H1 (cell line): ENCODE measurements at regions not wholly inside any gene's neighbourhood (a gene's known extent, or its start where the extent isn't known, plus 50 kb on each side); places are given as distances from the start of the nearest gene placed in this dataset.

Source experiments
- CTCF ChIA-PET: fragments of 300-600 bp; sonication (Branson Sonifier 250); formaldehyde crosslinking; loops from one replicate; lab custom pipeline; 2021; ENCODE audit not compliant: partially characterized antibody; lab: Charles Lee
- POLR2A ChIA-PET: fragments of 300-600 bp; sonication (Branson Sonifier 250); formaldehyde crosslinking; loops from one replicate; lab custom pipeline; 2021; ENCODE audit warnings: inconsistent platforms; ENCODE audit not compliant: partially characterized antibody; lab: Charles Lee
- DNase-seq, 2 experiments: peaks; one replicate each; pipeline versions ENCODE4 v3.0.0 to v3.0.0-alpha.2; 2010 to 2022; ENCODE audit warnings: low spot score in 2 of 2, low read depth in 1 of 2, mixed read lengths in 1 of 2
- FAIRE-seq: peaks from 2 replicates; lab custom pipeline; 2011; peaks lifted over from hg19 to GRCh38; lab: Jason Lieb, UNC
- H2AFZ ChIP-seq: 2 replicates; pipeline ENCODE4 v1.8.1; 2012; ENCODE audit warnings: low read length, inconsistent platforms
- H2AK5ac ChIP-seq: 2 replicates; pipeline ENCODE4 v1.6.1; 2013; ENCODE audit warnings: low read depth, low read length
- H2BK120ac ChIP-seq: replicated peaks from 2 replicates; pipeline ENCODE3; 2013; ENCODE audit warnings: low read depth, low read length, inconsistent platforms
- H2BK12ac ChIP-seq: 2 replicates; pipeline ENCODE4 v1.6.1; 2013; ENCODE audit warnings: low read depth, low read length
- H2BK15ac ChIP-seq: 2 replicates; pipeline ENCODE4 v1.6.1; 2013; ENCODE audit warnings: low read length
- H2BK20ac ChIP-seq: 2 replicates; pipeline ENCODE4 v1.6.1; 2013; ENCODE audit warnings: low read length
- H2BK5ac ChIP-seq: 2 replicates; pipeline ENCODE4 v1.6.1; 2013; ENCODE audit warnings: low read depth, low read length
- H3K14ac ChIP-seq: 2 replicates; pipeline ENCODE4 v1.6.1; 2013; ENCODE audit warnings: inconsistent platforms; ENCODE audit not compliant: insufficient read length
- H3K18ac ChIP-seq: 2 replicates; pipeline ENCODE4 v1.6.1; 2013; ENCODE audit warnings: low read length; ENCODE audit errors: extremely low read depth
- H3K23ac ChIP-seq: 2 replicates; pipeline ENCODE4 v1.6.1; 2013; ENCODE audit warnings: inconsistent platforms; ENCODE audit not compliant: insufficient read length
- H3K23me2 ChIP-seq: 2 replicates; pipeline ENCODE4 v1.6.1; 2013; ENCODE audit warnings: low read depth, low read length
- H3K27ac ChIP-seq: 2 replicates; pipeline ENCODE4 v1.6.1; 2011; ENCODE audit warnings: low read depth, low read length, inconsistent platforms
- H3K27me3 ChIP-seq, 4 experiments: replicated peaks in 1 of 4; 1 replicate in 1 of 4; 2 replicates in 3 of 4; pipeline versions ENCODE4 v1.6.1 to v1.8.1; 2011 to 2013; ENCODE audit warnings: low read length in 3 of 4, mild to moderate bottlenecking in 3 of 4, inconsistent platforms in 2 of 4, mixed read lengths in 2 of 4, moderate library complexity in 1 of 4; ENCODE audit not compliant: control insufficient read depth in 3 of 4, insufficient read depth in 3 of 4; ENCODE audit errors: extremely low read depth in 1 of 4
- H3K36me3 ChIP-seq, 4 experiments: 2 replicates each; pipeline versions ENCODE4 v1.6.1 to v1.8.1; 2011 to 2013; ENCODE audit warnings: mild to moderate bottlenecking in 4 of 4, low read length in 3 of 4, moderate library complexity in 2 of 4, control low read depth in 1 of 4, inconsistent platforms in 1 of 4; ENCODE audit not compliant: insufficient read depth in 4 of 4, control insufficient read depth in 2 of 4
- H3K4ac ChIP-seq: replicated peaks from 2 replicates; pipeline ENCODE3; 2013; ENCODE audit warnings: low read length, low read depth, mixed read lengths, inconsistent platforms; ENCODE audit not compliant: insufficient read length
- H3K4me1 ChIP-seq, 4 experiments: replicated peaks in 1 of 4; 1 replicate in 1 of 4; 2 replicates in 3 of 4; pipeline versions ENCODE4 v1.6.1 to v1.8.1; 2011 to 2013; ENCODE audit warnings: low read length in 3 of 4, inconsistent platforms in 2 of 4, mixed read lengths in 1 of 4; ENCODE audit not compliant: insufficient read depth in 4 of 4, control insufficient read depth in 3 of 4
- H3K4me2 ChIP-seq, 2 experiments: 2 replicates each; pipeline versions ENCODE4 v1.6.1 to v1.8.1; 2011 to 2013; ENCODE audit warnings: low read depth in 2 of 2, low read length in 2 of 2, control low read depth in 1 of 2, inconsistent platforms in 1 of 2, mild to moderate bottlenecking in 1 of 2; ENCODE audit not compliant: insufficient read depth in 1 of 2
- H3K4me3 ChIP-seq, 4 experiments: fragments of 200-600, 300-600 bp in 1 of 4; sonication (generic), shearing (Covaris generic), sonication (Bioruptor Twin) in 1 of 4; 2 replicates each; pipeline versions ENCODE4 v1.5.1 to v1.8.1; 2011 to 2016; ENCODE audit warnings: low read length in 4 of 4, low read depth in 3 of 4, control low read depth in 2 of 4, inconsistent platforms in 2 of 4, mild to moderate bottlenecking in 2 of 4, mixed read lengths in 1 of 4, moderate library complexity in 1 of 4; ENCODE audit not compliant: insufficient read depth in 2 of 4; ENCODE audit errors: extremely low read depth in 1 of 4
- H3K56ac ChIP-seq: replicated peaks from 2 replicates; pipeline ENCODE3; 2013; ENCODE audit warnings: low read depth, mild to moderate bottlenecking, mixed read lengths, low read length, inconsistent platforms; ENCODE audit not compliant: insufficient read length
- H3K79me1 ChIP-seq: 2 replicates; pipeline ENCODE4 v1.6.1; 2013; ENCODE audit warnings: low read depth, low read length, control low read depth
- H3K79me2 ChIP-seq, 2 experiments: 2 replicates each; pipeline versions ENCODE4 v1.6.1 to v1.8.1; 2012 to 2013; ENCODE audit warnings: low read length in 2 of 2, mild to moderate bottlenecking in 2 of 2, inconsistent platforms in 1 of 2; ENCODE audit not compliant: insufficient read depth in 2 of 2, control insufficient read depth in 1 of 2
- H3K9ac ChIP-seq, 4 experiments: replicated peaks in 1 of 4; 1 replicate in 1 of 4; 2 replicates in 3 of 4; pipeline versions ENCODE4 v1.6.1 to v1.8.1; 2011 to 2013; ENCODE audit warnings: low read depth in 3 of 4, low read length in 3 of 4, control low read depth in 2 of 4, mild to moderate bottlenecking in 2 of 4, moderate library complexity in 2 of 4, inconsistent platforms in 1 of 4; ENCODE audit errors: extremely low read depth in 1 of 4
- H3K9me3 ChIP-seq, 2 experiments: 2 replicates each; pipeline versions ENCODE4 v1.6.1 to v1.8.1; 2012 to 2013; ENCODE audit warnings: mild to moderate bottlenecking in 2 of 2, moderate library complexity in 2 of 2, control low read depth in 1 of 2, inconsistent platforms in 1 of 2, low read depth in 1 of 2, low read length in 1 of 2, mixed read lengths in 1 of 2; ENCODE audit not compliant: insufficient read depth in 2 of 2
- H4K20me1 ChIP-seq, 2 experiments: replicated peaks in 1 of 2; 2 replicates each; pipeline versions ENCODE3 to v1.8.1; 2011 to 2013; ENCODE audit warnings: inconsistent platforms in 2 of 2, low read length in 2 of 2, mild to moderate bottlenecking in 1 of 2; ENCODE audit not compliant: insufficient read depth in 2 of 2, control insufficient read depth in 1 of 2
- H4K5ac ChIP-seq: 2 replicates; pipeline ENCODE4 v1.6.1; 2013; ENCODE audit warnings: low read length, low read depth, mixed read lengths, inconsistent platforms; ENCODE audit not compliant: insufficient read length
- H4K8ac ChIP-seq: 2 replicates; pipeline ENCODE4 v1.8.0; 2013; ENCODE audit warnings: mild to moderate bottlenecking, moderate library complexity, low read length, inconsistent platforms; ENCODE audit not compliant: insufficient read depth; ENCODE audit errors: extremely low read depth
- H4K91ac ChIP-seq: replicated peaks from 2 replicates; pipeline ENCODE3; 2013; ENCODE audit warnings: low read length, mixed read lengths, inconsistent platforms; ENCODE audit not compliant: insufficient read length
- BACH1 ChIP-seq: IDR thresholded peaks from 2 replicates; pipeline ENCODE4 v1.6.1; 2012; ENCODE audit warnings: low read length, improper control_type of control experiment
- CBX8 ChIP-seq: fragments of 300-800, 300-1000 bp; sonication (generic); IDR thresholded peaks from 2 replicates; pipeline ENCODE4 v1.7.1; 2016; ENCODE audit warnings: low read depth, low read length, borderline replicate concordance
- CHD2 ChIP-seq: IDR thresholded peaks from 2 replicates; pipeline ENCODE4 v1.6.1; 2012; ENCODE audit warnings: low read length, improper control_type of control experiment
- EZH2 ChIP-seq: fragments of 200-600 bp; sonication (generic); IDR thresholded peaks from 2 replicates; pipeline ENCODE4 v1.7.1; 2012; ENCODE audit warnings: low read depth, mild to moderate bottlenecking, moderate library complexity, low read length, inconsistent platforms; ENCODE audit not compliant: severe bottlenecking
- JUN ChIP-seq: IDR thresholded peaks from 2 replicates; pipeline ENCODE4 v1.6.1; 2011; ENCODE audit warnings: low read depth, mild to moderate bottlenecking, improper control_type of control experiment, low read length
- KDM5A ChIP-seq: fragments of 200-600 bp; IDR thresholded peaks from 2 replicates; pipeline ENCODE4 v1.7.1; 2012; ENCODE audit warnings: mild to moderate bottlenecking, low read length, inconsistent platforms, mixed read lengths
- SAP30 ChIP-seq: fragments of 300-600 bp; sonication (generic); IDR thresholded peaks from 2 replicates; pipeline ENCODE4 v1.7.1; 2012; ENCODE audit warnings: low read length, moderate library complexity, mild to moderate bottlenecking, inconsistent platforms; ENCODE audit not compliant: insufficient read depth, insufficient replicate concordance
- SIN3A ChIP-seq, 2 experiments: IDR thresholded peaks in 1 of 2; conservative IDR thresholded peaks in 1 of 2; 2 replicates each; pipeline ENCODE4 v1.6.1; 2011 to 2012; ENCODE audit warnings: low read length in 2 of 2, improper control_type of control experiment in 1 of 2, low read depth in 1 of 2, mild to moderate bottlenecking in 1 of 2
- SP2 ChIP-seq: IDR thresholded peaks from 2 replicates; pipeline ENCODE4 v1.6.1; 2012; ENCODE audit warnings: mild to moderate bottlenecking, low read length, inconsistent platforms
- SUZ12 ChIP-seq: fragments of 200-600 bp; sonication (generic); IDR thresholded peaks from 2 replicates; pipeline ENCODE4 v1.6.1; 2012; ENCODE audit warnings: mild to moderate bottlenecking, inconsistent platforms, low read length, moderate library complexity, mixed read lengths
- TCF12 ChIP-seq: IDR thresholded peaks from 2 replicates; pipeline ENCODE4 v1.6.1; 2011; ENCODE audit warnings: low read depth, mild to moderate bottlenecking, low read length
- TEAD4 ChIP-seq: IDR thresholded peaks from 2 replicates; pipeline ENCODE4 v1.6.1; 2012; ENCODE audit warnings: low read depth, low read length, inconsistent platforms, mixed read lengths
- YY1 ChIP-seq: IDR thresholded peaks from 2 replicates; pipeline ENCODE4 v1.6.1; 2011; ENCODE audit warnings: low read depth, mild to moderate bottlenecking, low read length
- TF ChIP-seq, protein P1 (sequence below): IDR thresholded peaks from 2 replicates; pipeline ENCODE4 v1.6.1; 2012; ENCODE audit warnings: inconsistent platforms

- TF ChIP-seq TEAD4 = no peak
- TF ChIP-seq, all 59 proteins: peak for 0
Observed at GRCh38 chr17:51524524-51524923, 264.2 kb downstream of the UTP18 start (continued).

- Histone ChIP-seq H3K79me2 (no peaks in the 10 kb centered on the region), H3K14ac (no peak overlapping the region), H3K56ac (no peak overlapping the region), H3K27ac (no peak overlapping the region), H2BK20ac (no peak overlapping the region), H2BK5ac (no peak overlapping the region), H2AK5ac (no peak overlapping the region), H4K5ac (no peak overlapping the region), H2BK15ac (no peak overlapping the region), H4K91ac (no peak overlapping the region), H3K36me3 (no peaks in the 10 kb centered on the region), H2BK12ac (no peak overlapping the region), H3K79me1 (no peaks in the 10 kb centered on the region), H3K23ac (no peak overlapping the region), H3K23me2 (no peaks in the 10 kb centered on the region; the same call in 1 of the 2 replicates), H3K4me1 (no peaks in the 10 kb centered on the region), H3K4me3 (no peak overlapping the region), H3K4me2 (no peak overlapping the region), H3K27me3 (no peaks in the 10 kb centered on the region), H3K18ac (no peak overlapping the region), H3K9ac (no peak overlapping the region), H4K20me1 (no peaks in the 10 kb centered on the region), H2BK120ac (no peak overlapping the region), H2AFZ (no peak overlapping the region), H4K8ac (no peak overlapping the region), H3K4ac (no peak overlapping the region), H3K9me3 (no peaks in the 10 kb centered on the region)
- no peak for FAIRE-seq
- DNase-seq = no peak
- CTCF ChIA-PET = interaction anchor here (0.6 to 2.1 kb wide), 5 partner anchors 9 to 155 kb away, joined by 3 to 8 read pairs (median 3); no protein-coding TSS in a partner anchor
- POLR2A ChIA-PET = no interaction called here
- no peak for TF ChIP-seq BACH1
- TF ChIP-seq EZH2 = no peak
- TF ChIP-seq SAP30 = no peak
- no peak for TF ChIP-seq YY1
- TF ChIP-seq SIN3A (conservative IDR thresholded peaks at IDR 0.05 in 1 of 2, IDR thresholded peaks at IDR 0.05 in 1 of 2; ENCODE audit: low read depth in 1 of 2, low read length in 2 of 2) = no peak
- no peak for TF ChIP-seq TCF12
- TF ChIP-seq SP2 = no peak
- TF ChIP-seq CHD2 = no peak
- TF ChIP-seq, protein P1, sequence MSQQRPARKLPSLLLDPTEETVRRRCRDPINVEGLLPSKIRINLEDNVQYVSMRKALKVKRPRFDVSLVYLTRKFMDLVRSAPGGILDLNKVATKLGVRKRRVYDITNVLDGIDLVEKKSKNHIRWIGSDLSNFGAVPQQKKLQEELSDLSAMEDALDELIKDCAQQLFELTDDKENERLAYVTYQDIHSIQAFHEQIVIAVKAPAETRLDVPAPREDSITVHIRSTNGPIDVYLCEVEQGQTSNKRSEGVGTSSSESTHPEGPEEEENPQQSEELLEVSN = no peak
- no peak for TF ChIP-seq JUN
- TF ChIP-seq KDM5A = no peak
- TF ChIP-seq SUZ12 = no peak
- TF ChIP-seq CBX8 = no peak
Observed at GRCh38 chr17:51526507-51526906, 266.2 kb downstream of the UTP18 start.
